ENCODE measurements at regions not wholly inside any gene's neighbourhood (a gene's known extent, or its start where the extent isn't known, plus 50 kb on each side); places are given as distances from the start of the nearest gene placed in this dataset.

- TF ChIP-seq CTCF (IDR thresholded peaks at IDR 0.05; ENCODE audit: insufficient read depth, low read length, poor library complexity, severe bottlenecking) (no peak), EZH2phosphoT487 (conservative IDR thresholded peaks at IDR 0.05; ENCODE audit: low read length) (no peak)
Observed at GRCh38 chr7:91330191-91330808, 66.1 kb downstream of the FZD1 start.

Data from SU-DHL-6 (cell line).